HUES48 (cell line): ENCODE measurements at regions not wholly inside any gene's neighbourhood (a gene's known extent, or its start where the extent isn't known, plus 50 kb on each side); places are given as distances from the start of the nearest gene placed in this dataset.

Experiments used
- H3K27ac ChIP-seq: one replicate; pipeline ENCODE4 v1.7.0; 2013; ENCODE audit warnings: low read depth, low read length, inconsistent platforms
- H3K27me3 ChIP-seq: 2 replicates; pipeline ENCODE4 v1.6.1; 2013; ENCODE audit warnings: mild to moderate bottlenecking, low read length; ENCODE audit not compliant: control insufficient read depth, insufficient read depth
- H3K36me3 ChIP-seq: 2 replicates; pipeline ENCODE4 v1.6.1; 2013; ENCODE audit warnings: low read length; ENCODE audit not compliant: control insufficient read depth, insufficient read depth
- H3K4me1 ChIP-seq: 2 replicates; pipeline ENCODE4 v1.6.1; 2013; ENCODE audit warnings: mild to moderate bottlenecking, low read length; ENCODE audit not compliant: control insufficient read depth, insufficient read depth
- H3K4me3 ChIP-seq: 2 replicates; pipeline ENCODE4 v1.5.1; 2013; ENCODE audit warnings: mild to moderate bottlenecking, low read depth, low read length
- H3K9ac ChIP-seq: 2 replicates; pipeline ENCODE4 v1.6.1; 2013; ENCODE audit warnings: mild to moderate bottlenecking, low read depth, low read length, moderate library complexity
- H3K9me3 ChIP-seq: 2 replicates; pipeline ENCODE4 v1.6.1; 2013; ENCODE audit warnings: low read length; ENCODE audit not compliant: control insufficient read depth, insufficient read depth

DNA sequence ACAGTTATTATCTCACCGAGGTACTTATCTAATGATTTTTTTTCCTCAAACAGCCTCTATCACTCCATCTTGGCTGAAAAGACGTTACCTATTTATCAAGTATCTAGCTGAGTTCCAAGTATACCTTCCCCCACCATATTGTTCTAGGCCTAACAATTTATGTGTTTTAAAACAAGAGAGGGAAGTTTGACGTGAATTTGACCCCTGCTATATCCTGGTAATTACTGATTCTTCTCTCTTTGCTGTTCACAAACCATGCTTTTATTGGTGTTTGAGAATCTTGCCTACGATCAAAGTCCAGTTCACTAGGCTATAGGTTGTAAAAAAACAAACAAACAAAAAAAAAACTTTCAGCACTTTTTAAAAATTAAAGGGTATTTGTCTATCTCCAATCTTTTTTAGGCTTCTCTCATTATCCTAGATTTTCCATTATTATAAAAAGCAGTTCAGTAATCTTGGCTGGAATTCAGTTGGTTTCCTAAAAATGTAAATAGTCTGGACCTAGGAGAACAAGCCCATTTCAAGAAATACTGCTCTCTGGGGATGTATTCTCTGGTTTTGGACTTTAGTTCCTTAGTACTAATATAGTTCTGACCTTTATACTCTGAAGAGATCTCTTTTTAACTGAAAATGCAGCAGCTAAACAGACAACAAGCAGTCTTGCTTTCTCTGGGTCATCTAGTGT, 505.4 kb downstream of the CPS1 start:
- Histone ChIP-seq H3K9me3 (no peaks in the 10 kb centered on the region), H3K4me3 (no peak overlapping the region), H3K4me1 (no peaks in the 10 kb centered on the region), H3K27ac (no peak overlapping the region), H3K36me3 (no peaks in the 10 kb centered on the region), H3K27me3 (no peaks in the 10 kb centered on the region), H3K9ac (no peak overlapping the region)

DNA sequence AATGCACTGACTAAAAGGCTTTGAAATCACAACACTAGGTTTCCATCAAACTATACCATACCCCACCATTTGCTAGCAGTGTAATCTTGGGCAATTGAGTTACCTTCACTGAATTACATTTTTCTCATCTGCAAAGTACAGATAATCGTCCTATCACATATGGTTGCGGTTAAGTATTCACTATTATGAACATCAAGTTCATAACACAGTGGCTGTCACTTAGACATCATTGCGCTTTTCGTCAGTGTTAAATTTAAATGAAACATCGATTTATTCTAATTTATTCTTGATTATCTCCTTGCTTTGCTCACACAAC, 505.9 kb downstream of the CPS1 start:
- Histone ChIP-seq H3K4me1 (no peaks in the 10 kb centered on the region; the same call in 1 of the 2 replicates), H3K36me3 (no peaks in the 10 kb centered on the region), H3K4me3 (no peak overlapping the region), H3K9ac (no peak overlapping the region), H3K27me3 (no peaks in the 10 kb centered on the region), H3K9me3 (no peaks in the 10 kb centered on the region), H3K27ac (no peak overlapping the region)

DNA sequence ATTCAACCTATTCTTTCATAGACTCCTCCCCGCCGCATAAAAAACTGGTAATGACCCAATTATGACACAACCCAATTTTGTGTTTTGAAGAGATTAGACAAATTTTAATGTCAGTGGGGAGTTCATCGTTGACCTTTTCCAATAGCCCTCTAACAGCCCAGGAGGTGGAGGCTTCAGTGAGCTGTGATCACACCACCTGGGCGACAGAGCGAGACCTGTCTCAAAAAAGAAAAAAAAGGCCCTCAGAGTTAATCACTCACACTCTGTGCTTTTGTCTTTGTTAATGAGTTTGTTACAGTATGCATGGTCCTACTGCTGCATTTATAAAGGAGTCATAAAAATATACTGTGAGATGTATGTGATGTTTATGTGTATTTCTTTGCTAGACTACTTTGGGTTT, 510.6 kb downstream of the CPS1 start:
- Histone ChIP-seq H3K9ac (no peak overlapping the region), H3K36me3 (no peaks in the 10 kb centered on the region), H3K4me3 (no peak overlapping the region), H3K4me1 (no peaks in the 10 kb centered on the region; the same call in 1 of the 2 replicates), H3K27me3 (no peaks in the 10 kb centered on the region), H3K9me3 (no peaks in the 10 kb centered on the region), H3K27ac (no peak overlapping the region)

DNA sequence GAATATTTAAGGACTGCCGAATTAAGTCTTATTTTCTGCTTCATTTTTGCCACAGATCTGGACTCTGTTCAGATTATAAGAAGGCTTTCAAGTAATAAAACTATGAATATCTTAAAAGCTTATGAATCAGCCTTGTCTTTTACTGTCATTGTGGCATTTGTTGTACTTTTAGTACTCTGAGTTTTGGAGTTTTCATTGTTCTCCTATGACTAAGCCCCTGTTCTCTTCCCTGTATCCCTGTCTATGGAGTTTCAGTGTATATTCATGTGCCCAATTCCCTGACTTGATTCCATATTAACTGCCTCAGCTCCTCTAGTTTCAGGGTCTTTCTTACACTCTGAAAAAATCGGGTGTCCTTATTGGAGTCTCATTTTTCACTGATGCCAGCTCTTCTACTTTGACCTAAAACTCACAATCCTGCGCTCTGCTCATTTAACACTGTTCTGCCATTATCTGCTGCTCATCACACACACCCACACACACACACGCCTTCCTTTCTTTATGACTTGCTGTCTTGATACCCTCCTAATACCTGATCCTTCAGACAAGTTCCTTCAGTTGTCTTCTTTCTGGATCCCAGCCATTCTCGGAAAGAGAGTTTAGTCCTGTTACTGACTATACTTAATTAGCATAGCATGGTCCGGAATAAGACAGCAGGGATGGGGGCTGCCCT, 511.8 kb downstream of the CPS1 start:
- Histone ChIP-seq H3K27ac (no peak overlapping the region), H3K9ac (no peak overlapping the region), H3K4me1 (no peaks in the 10 kb centered on the region; the same call in 1 of the 2 replicates), H3K4me3 (no peak overlapping the region), H3K27me3 (no peaks in the 10 kb centered on the region), H3K9me3 (no peaks in the 10 kb centered on the region), H3K36me3 (no peaks in the 10 kb centered on the region)

DNA sequence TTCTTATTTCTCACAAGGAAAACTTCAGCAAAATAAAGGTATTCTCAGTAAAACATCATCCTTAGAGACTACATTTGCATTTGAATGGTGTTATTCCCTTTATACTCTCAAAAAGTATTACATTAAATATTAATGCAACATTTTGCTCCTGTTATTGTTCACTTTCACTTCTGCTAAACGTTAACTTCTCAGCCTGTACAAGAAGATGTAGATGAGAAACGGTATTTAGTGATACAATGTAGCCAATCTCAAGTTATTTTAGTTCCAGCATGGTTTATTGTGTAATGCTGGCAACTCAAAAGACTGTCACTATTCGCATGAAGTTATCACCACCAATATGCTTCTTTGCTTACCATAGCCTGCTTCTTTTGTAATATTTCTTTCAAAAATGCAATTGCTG, 514.1 kb downstream of the CPS1 start:
- Histone ChIP-seq H3K4me3 (no peak overlapping the region), H3K27ac (no peak overlapping the region), H3K9me3 (no peaks in the 10 kb centered on the region), H3K9ac (no peak overlapping the region), H3K27me3 (no peaks in the 10 kb centered on the region), H3K36me3 (no peaks in the 10 kb centered on the region), H3K4me1 (no peaks in the 10 kb centered on the region; the same call in 1 of the 2 replicates)

DNA sequence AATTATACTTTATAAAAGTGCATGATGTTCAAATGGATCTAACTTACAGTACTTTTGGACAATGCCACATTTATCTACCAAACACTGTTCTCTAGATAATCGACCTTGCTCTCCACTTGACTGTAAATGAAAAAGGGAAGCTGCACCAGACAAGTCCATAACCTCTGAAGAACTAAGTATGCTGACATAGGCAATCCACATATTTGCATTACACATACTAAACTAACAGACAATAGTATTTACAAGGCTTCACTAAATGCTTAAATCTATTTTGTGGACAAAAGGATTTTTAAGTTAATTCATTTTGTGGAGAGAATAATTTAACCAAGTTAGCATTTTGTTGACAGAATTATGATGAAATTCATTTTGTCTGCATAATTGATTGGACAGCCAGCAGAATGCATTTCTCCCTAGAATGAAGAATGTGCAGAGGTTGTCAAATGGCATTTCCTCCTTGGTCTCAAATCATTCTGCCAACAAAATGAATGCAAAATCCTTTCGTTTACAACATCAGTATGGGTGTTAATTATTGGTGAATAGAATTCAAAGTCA, 520.9 kb downstream of the CPS1 start:
- Histone ChIP-seq H3K4me3 (no peak overlapping the region), H3K9me3 (no peaks in the 10 kb centered on the region), H3K27me3 (no peaks in the 10 kb centered on the region), H3K9ac (no peak overlapping the region), H3K27ac (no peak overlapping the region), H3K4me1 (no peaks in the 10 kb centered on the region), H3K36me3 (no peaks in the 10 kb centered on the region)

DNA sequence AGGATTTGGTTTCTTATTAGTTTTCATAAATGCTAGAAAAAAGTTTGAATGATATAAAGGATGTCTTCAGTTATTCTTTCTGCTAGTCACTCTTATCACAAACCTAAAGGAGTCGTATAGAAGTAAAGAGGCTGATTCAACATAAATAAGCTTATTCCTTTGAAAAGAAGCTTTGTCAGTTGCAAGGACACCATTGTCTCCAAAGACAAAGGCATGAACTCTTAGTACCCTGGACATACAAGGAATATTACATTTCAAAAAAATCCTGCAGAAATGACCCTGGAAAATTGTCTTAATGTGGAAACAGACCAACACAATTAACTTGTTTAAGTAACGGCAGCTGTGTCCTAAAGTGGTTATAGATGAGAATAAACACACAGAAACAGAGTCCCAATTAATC, 528.0 kb downstream of the CPS1 start:
- no peak overlapping the region for H3K27ac ChIP-seq
- no peaks in the 10 kb centered on the region for H3K27me3 ChIP-seq
- peaks cover 3% of the 10 kb centered on the region; the same call in 1 of the 2 replicates for H3K4me1 ChIP-seq
- H3K9ac ChIP-seq: no peak overlapping the region
- H3K9me3 ChIP-seq: no peaks in the 10 kb centered on the region
- H3K36me3 ChIP-seq: no peaks in the 10 kb centered on the region
- no peak overlapping the region for H3K4me3 ChIP-seq

DNA sequence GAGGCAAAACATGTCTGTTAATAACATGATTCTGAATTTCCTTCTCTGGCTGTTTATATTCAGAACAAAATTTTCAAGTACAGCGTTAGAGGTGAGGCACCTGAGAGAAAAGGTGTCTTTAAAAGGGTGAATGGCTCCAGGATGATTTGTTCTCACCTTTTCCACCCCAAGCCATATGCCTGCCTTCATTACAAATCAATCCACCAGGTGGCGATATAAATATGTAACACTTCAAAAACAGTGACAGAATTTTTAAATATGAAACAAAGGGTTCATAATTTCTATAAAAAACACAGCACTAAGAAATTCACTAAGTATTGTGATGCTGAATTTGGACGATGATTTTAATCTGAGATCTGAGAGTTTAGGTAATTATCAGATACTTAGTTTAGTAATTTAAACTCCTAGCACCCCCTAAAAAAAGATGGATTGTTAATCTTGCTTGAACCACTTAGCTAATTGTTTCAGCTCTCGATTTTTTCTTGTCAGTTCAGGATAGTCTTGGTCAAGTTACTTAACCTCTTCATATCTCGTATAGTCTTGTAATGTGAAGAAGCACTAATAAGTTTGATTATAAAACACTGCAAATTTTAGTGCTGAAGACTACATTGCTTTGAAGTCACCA, 528.8 kb downstream of the CPS1 start:
- Histone ChIP-seq H3K27me3 (no peaks in the 10 kb centered on the region), H3K4me1 (peaks cover 3% of the 10 kb centered on the region; the same call in 1 of the 2 replicates), H3K36me3 (no peaks in the 10 kb centered on the region), H3K4me3 (no peak overlapping the region), H3K27ac (no peak overlapping the region), H3K9me3 (no peaks in the 10 kb centered on the region), H3K9ac (no peak overlapping the region)

DNA sequence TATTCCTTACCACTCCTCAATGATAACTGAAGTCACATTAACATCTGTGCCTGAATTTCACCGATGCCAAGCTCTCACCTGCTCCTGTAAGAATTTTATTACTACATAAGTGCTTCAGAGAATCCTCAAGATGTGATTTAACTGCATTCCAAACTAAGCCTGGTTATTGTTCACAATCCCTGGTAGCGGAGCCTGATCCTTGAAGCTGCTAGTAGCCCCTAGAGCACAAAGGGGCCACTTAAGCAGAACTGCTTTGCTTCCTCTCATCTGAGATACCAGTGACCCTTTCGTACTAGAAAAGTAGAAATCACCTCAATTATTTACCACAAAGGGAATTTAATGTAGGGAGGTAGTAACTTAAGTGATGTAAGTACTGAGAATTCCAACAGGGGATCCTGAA, 529.6 kb downstream of the CPS1 start:
- Histone ChIP-seq H3K9me3 (no peaks in the 10 kb centered on the region), H3K27ac (no peak overlapping the region), H3K4me3 (no peak overlapping the region), H3K9ac (no peak overlapping the region), H3K27me3 (no peaks in the 10 kb centered on the region), H3K36me3 (no peaks in the 10 kb centered on the region), H3K4me1 (peaks cover 3% of the 10 kb centered on the region; the same call in 1 of the 2 replicates)

DNA sequence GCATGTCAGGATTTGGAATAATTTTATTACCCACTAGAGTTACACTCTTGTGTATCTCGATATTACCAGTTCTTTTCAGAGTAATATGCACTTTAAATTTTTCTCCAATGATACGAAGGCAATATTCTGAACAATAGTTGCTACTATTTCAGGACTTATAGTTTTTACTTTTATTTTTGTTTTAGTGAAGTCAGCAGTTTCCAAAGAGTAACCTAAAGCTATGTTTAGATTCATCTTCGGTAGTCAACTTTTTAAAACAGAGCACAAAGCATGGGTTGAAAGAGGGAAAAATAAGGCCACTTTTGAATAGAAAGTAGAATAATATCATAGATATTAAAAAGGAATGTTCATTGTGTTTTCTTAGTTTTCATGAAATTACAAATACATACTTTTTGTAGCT, 532.7 kb downstream of the CPS1 start:
- H3K9ac ChIP-seq: no peak overlapping the region
- H3K4me3 ChIP-seq: no peak overlapping the region
- H3K27me3 ChIP-seq: no peaks in the 10 kb centered on the region

DNA sequence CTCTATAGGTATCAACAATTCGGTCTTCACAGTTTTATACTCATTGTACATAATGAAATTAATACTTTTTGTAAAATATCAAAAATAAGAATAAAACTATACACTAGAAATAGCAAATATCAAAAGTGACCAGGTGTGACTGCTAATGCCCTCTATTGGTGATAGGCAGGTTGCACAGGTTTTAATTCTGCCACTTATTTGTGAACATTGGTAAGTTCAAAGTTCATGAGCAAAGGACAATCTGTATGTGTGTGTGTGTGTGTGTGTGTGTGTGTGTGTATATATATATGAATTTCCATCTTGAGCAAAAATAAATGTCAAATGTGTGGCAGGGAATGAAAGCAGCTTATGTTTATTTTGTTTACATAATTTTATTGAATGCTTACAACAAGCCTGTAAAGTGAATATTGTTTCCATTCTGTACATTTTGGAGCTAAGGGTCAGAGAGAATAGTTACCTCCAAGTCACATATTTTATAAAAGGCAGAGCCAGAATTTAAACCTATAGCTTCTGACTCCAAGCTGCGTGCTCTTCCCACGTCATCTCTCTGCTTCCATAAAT, 537.4 kb downstream of the CPS1 start:
- H3K9me3 ChIP-seq: no peaks in the 10 kb centered on the region
- H3K36me3 ChIP-seq: no peaks in the 10 kb centered on the region
- no peaks in the 10 kb centered on the region for H3K4me1 ChIP-seq
- no peaks in the 10 kb centered on the region for H3K27me3 ChIP-seq
- H3K27ac ChIP-seq: no peak overlapping the region
- no peak overlapping the region for H3K9ac ChIP-seq
- H3K4me3 ChIP-seq: no peak overlapping the region

More for the DNA sequence above, 532.7 kb downstream of the CPS1 start:
- Histone ChIP-seq H3K36me3 (no peaks in the 10 kb centered on the region), H3K4me1 (peaks cover 3% of the 10 kb centered on the region; the same call in 1 of the 2 replicates), H3K27ac (no peak overlapping the region), H3K9me3 (no peaks in the 10 kb centered on the region)
